Endothelial cell of umbilical vein (primary cell): ENCODE measurements at regions not wholly inside any gene's neighbourhood (a gene's known extent, or its start where the extent isn't known, plus 50 kb on each side); places are given as distances from the start of the nearest gene placed in this dataset.
A peak's percentile ranks its signal among the peaks of the same experiment; 100 is the strongest.

Experiments used
- BruUV-seq: library from RNA; stranded (reverse); fragments of 400-500 nt; replicated peaks from 2 replicates; lab custom pipeline; 2021; lab: Mats Ljungman, UMichigan
- CTCF ChIA-PET: fragments of 300-600, 350-600 bp; sonication (Branson Sonifier 250); formaldehyde crosslinking; loops from one replicate; lab custom pipeline; 2021; ENCODE audit warnings: antibody characterized with exemption, inconsistent platforms; lab: Charles Lee
- POLR2A ChIA-PET: fragments of 300-600, 350-600 bp; sonication (Branson Sonifier 250); formaldehyde crosslinking; loops from one replicate; lab custom pipeline; 2021; ENCODE audit warnings: antibody characterized with exemption, inconsistent platforms; lab: Charles Lee
- DNase-seq: peaks from one replicate; pipeline ENCODE4 v3.0.0-alpha.2; 2011; ENCODE audit warnings: low read depth, low spot score
- FAIRE-seq: peaks from 2 replicates; lab custom pipeline; 2011; peaks lifted over from hg19 to GRCh38; lab: Jason Lieb, UNC
- H2AFZ ChIP-seq: 2 replicates; pipeline ENCODE4 v1.6.0; 2012; ENCODE audit warnings: low read depth, low read length, control low read depth, inconsistent platforms
- H3K27ac ChIP-seq: 2 replicates; pipeline ENCODE4 v1.5.1; 2011; ENCODE audit warnings: low read depth, mild to moderate bottlenecking, control low read depth, low read length, moderate library complexity; ENCODE audit not compliant: insufficient read depth
- H3K27me3 ChIP-seq, 2 experiments: 2 replicates each; pipeline versions ENCODE4 v1.6.0 to v1.6.1; 2011; ENCODE audit warnings: low read length in 2 of 2, mixed read lengths in 1 of 2; ENCODE audit not compliant: control insufficient read depth in 2 of 2, insufficient read depth in 2 of 2
- H3K36me3 ChIP-seq, 2 experiments: 2 replicates in 1 of 2; 3 replicates in 1 of 2; pipeline ENCODE4 v1.5.1; 2011; ENCODE audit warnings: low read length in 2 of 2, mild to moderate bottlenecking in 1 of 2, moderate library complexity in 1 of 2; ENCODE audit not compliant: control insufficient read depth in 2 of 2, insufficient read depth in 2 of 2; ENCODE audit errors: extremely low read depth in 1 of 2
- H3K4me1 ChIP-seq: 3 replicates; pipeline ENCODE4 v1.5.1; 2011; ENCODE audit warnings: mild to moderate bottlenecking, low read length; ENCODE audit not compliant: control insufficient read depth, insufficient read depth; ENCODE audit errors: extremely low read depth
- H3K4me2 ChIP-seq: 2 replicates; pipeline ENCODE4 v1.6.1; 2011; ENCODE audit warnings: low read length, control low read depth, mixed read lengths; ENCODE audit not compliant: insufficient read depth
- H3K4me3 ChIP-seq, 3 experiments: fragments of 200-600 bp in 1 of 3; sonication (generic), shearing (Covaris generic) in 1 of 3; replicated peaks in 1 of 3; 2 replicates each; pipeline ENCODE4 v1.5.1; 2011 to 2016; ENCODE audit warnings: control low read depth in 3 of 3, low read length in 3 of 3, mild to moderate bottlenecking in 2 of 3, inconsistent platforms in 1 of 3, low read depth in 1 of 3, moderate library complexity in 1 of 3; ENCODE audit not compliant: insufficient read depth in 1 of 3
- H3K79me2 ChIP-seq: 2 replicates; pipeline ENCODE4 v1.6.0; 2012; ENCODE audit warnings: low read length, inconsistent platforms; ENCODE audit not compliant: control insufficient read depth, insufficient read depth
- H3K9ac ChIP-seq: replicated peaks from 2 replicates; pipeline ENCODE3; 2011; ENCODE audit warnings: low read length, control low read depth; ENCODE audit not compliant: insufficient read depth; ENCODE audit errors: extremely low read depth
- H3K9me1 ChIP-seq: replicated peaks from 3 replicates; pipeline ENCODE4 v1.6.0; 2011; ENCODE audit warnings: mild to moderate bottlenecking, low read length; ENCODE audit not compliant: control insufficient read depth, insufficient read depth; ENCODE audit errors: extremely low read depth
- H3K9me3 ChIP-seq: replicated peaks from 2 replicates; pipeline ENCODE4 v1.5.1; 2012; ENCODE audit warnings: low read length, inconsistent platforms; ENCODE audit not compliant: control insufficient read depth, insufficient read depth
- H4K20me1 ChIP-seq: replicated peaks from 2 replicates; pipeline ENCODE3; 2011; ENCODE audit warnings: mild to moderate bottlenecking, low read length; ENCODE audit not compliant: control insufficient read depth, insufficient read depth; ENCODE audit errors: extremely low read depth
- EZH2 ChIP-seq: IDR thresholded peaks from 2 replicates; pipeline ENCODE4 v1.6.1; 2012; ENCODE audit warnings: borderline replicate concordance, low read depth, mild to moderate bottlenecking, moderate library complexity, low read length, inconsistent platforms; ENCODE audit not compliant: severe bottlenecking
- FOS ChIP-seq: IDR thresholded peaks from 2 replicates; pipeline ENCODE4 v1.6.1; 2011; ENCODE audit warnings: mild to moderate bottlenecking, low read length, moderate library complexity, borderline replicate concordance; ENCODE audit not compliant: insufficient read depth
- GATA2 ChIP-seq: IDR thresholded peaks from 2 replicates; pipeline ENCODE4 v1.7.0; 2011; ENCODE audit warnings: low read depth, mild to moderate bottlenecking, moderate library complexity, mixed read lengths, low read length; ENCODE audit not compliant: insufficient read length, insufficient read depth
- JUN ChIP-seq: IDR thresholded peaks from 2 replicates; pipeline ENCODE4 v1.6.1; 2011; ENCODE audit warnings: borderline replicate concordance, low read depth; ENCODE audit not compliant: insufficient read length, insufficient read depth
- MYC ChIP-seq: IDR thresholded peaks from one replicate; pipeline ENCODE4 v1.6.1; 2011; ENCODE audit warnings: mild to moderate bottlenecking, low read depth, low read length
- POLR2A ChIP-seq: IDR thresholded peaks from 2 replicates; pipeline ENCODE4 v1.6.1; 2012; ENCODE audit warnings: low read depth, mild to moderate bottlenecking, control low read depth, low read length
- POLR2AphosphoS5 ChIP-seq: IDR thresholded peaks from 2 replicates; pipeline ENCODE4 v1.6.1; 2012; ENCODE audit warnings: low read depth, mild to moderate bottlenecking, control low read depth, low read length, moderate library complexity; ENCODE audit not compliant: insufficient read depth
- dilution Hi-C: fragments of 300-500 bp; cut with MboI; formaldehyde crosslinking; loops from one replicate; pipeline ENCODE4 v1.15.0; 2019; ENCODE audit warnings: low sequenced_read_pairs; ENCODE audit not compliant: extremely low pct_ligation_motif_present
- intact Hi-C: fragments of 100-400 bp; cut with micrococcal nuclease; formaldehyde crosslinking; loops from one replicate; pipeline ENCODE4 v1.10.0; 2022
- TF ChIP-seq, protein P1 (sequence below): IDR thresholded peaks from 2 replicates; pipeline ENCODE4 v1.6.1; 2011; ENCODE audit not compliant: insufficient read depth, insufficient read length
- TF ChIP-seq, protein P2 (sequence below), 2 donors: IDR thresholded peaks; 1 replicate in 1 of 2; 2 replicates in 1 of 2; pipeline ENCODE4 v1.5.1; 2011; ENCODE audit warnings: low read length in 2 of 2, mild to moderate bottlenecking in 2 of 2, moderate library complexity in 2 of 2, control low read depth in 1 of 2, inconsistent platforms in 1 of 2, low read depth in 1 of 2; ENCODE audit not compliant: insufficient read depth in 1 of 2; ENCODE audit errors: extremely low read depth in 1 of 2

DNA sequence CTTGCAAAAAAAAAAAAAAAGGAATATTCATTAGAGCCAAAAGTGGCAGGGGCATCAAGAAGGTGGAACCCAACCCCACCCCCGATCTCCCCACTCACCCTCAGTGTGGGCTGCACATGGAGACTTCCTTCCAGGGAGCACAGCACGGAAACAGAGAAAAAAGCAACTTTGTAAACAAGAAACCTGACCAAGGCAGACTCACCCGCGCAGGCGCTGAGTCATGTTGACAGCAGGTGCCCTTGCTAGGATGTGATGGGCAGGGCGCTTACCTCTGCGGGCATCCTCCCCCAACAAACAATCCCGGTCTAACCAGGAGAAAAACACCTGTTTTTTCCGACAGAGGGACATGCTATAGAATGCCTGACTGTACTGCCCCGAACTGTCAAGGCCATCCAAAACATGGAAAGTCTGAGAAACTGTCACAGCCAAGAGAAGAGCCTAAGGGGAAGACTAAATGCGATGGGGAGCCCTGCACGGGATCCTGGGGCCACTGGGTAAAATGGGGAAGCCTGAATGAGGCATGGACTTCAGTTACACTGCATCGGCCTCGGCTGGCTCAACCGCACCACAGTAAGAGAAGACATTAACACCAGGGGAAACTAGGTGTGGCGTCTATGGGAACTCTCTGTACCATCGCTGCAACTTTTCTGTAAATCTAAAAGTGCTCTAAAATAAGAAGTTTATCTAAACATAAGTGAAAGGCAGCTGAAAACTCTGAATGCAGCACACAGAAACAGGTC is 66.7 kb upstream of the GATA2 start:
- Histone ChIP-seq H2AFZ (no peak overlapping the region), H3K79me2 (no peaks in the 10 kb centered on the region), H3K4me1 (peaks cover 27% of the 10 kb centered on the region), H3K9ac (no peak overlapping the region), H3K4me3 (no peak overlapping the region), H3K9me1 (no peaks in the 10 kb centered on the region), H4K20me1 (no peaks in the 10 kb centered on the region), H3K9me3 (no peaks in the 10 kb centered on the region), H3K36me3 (no peaks in the 10 kb centered on the region), H3K27ac (no peak overlapping the region), H3K27me3 (peaks cover 17 to 21% of the 10 kb centered on the region in 2 experiments), H3K4me2 (no peak overlapping the region)
- CTCF ChIA-PET = no interaction called here
- no TSS peak for BruUV-seq
- TF ChIP-seq, protein P1, sequence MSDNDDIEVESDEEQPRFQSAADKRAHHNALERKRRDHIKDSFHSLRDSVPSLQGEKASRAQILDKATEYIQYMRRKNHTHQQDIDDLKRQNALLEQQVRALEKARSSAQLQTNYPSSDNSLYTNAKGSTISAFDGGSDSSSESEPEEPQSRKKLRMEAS = no peak
- TF ChIP-seq GATA2 (no peak), EZH2 (no peak), POLR2A (no peak), POLR2AphosphoS5 (no peak), MYC (no peak), FOS (no peak), JUN (no peak)
- TF ChIP-seq, protein P2, sequence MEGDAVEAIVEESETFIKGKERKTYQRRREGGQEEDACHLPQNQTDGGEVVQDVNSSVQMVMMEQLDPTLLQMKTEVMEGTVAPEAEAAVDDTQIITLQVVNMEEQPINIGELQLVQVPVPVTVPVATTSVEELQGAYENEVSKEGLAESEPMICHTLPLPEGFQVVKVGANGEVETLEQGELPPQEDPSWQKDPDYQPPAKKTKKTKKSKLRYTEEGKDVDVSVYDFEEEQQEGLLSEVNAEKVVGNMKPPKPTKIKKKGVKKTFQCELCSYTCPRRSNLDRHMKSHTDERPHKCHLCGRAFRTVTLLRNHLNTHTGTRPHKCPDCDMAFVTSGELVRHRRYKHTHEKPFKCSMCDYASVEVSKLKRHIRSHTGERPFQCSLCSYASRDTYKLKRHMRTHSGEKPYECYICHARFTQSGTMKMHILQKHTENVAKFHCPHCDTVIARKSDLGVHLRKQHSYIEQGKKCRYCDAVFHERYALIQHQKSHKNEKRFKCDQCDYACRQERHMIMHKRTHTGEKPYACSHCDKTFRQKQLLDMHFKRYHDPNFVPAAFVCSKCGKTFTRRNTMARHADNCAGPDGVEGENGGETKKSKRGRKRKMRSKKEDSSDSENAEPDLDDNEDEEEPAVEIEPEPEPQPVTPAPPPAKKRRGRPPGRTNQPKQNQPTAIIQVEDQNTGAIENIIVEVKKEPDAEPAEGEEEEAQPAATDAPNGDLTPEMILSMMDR (IDR thresholded peaks at IDR 0.05; ENCODE audit: extremely low read depth in 1 of 2, insufficient read depth in 1 of 2, low read depth in 1 of 2, low read length in 2 of 2) = no peak
- DNase-seq = peak; percentile 23
- POLR2A ChIA-PET = no interaction called here
- dilution Hi-C loops (no loop called here), intact Hi-C loops (no loop called here)
- FAIRE-seq = peak; percentile 46
